ENCODE measurements at regions not wholly inside any gene's neighbourhood (a gene's known extent, or its start where the extent isn't known, plus 50 kb on each side); places are given as distances from the start of the nearest gene placed in this dataset.

DNA sequence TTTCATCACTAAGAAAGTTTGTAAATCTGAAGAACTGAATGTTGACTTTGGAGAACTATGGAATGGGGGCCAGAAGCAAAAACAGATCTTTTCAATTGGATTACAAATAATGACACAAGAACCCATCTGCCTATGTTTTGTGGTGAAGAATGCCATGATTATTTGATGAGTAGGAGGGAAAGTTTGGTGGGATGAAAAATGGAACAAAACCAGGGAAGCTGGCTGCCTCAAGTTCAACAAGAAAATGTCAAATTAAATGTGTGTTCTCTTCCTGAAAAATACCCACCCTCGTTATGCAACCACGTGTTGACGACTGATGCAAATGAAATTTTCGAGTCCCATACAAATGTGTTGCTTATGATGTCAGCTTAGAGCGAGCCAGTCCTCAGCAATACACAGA lies 208.5 kb downstream of the GPR37 start:
- TF ChIP-seq CTCF (CRISPR knock-in tag; IDR thresholded peaks at IDR 0.05) (no peak), ETV6 (CRISPR knock-in tag; conservative IDR thresholded peaks at IDR 0.05) (no peak), NBN (conservative IDR thresholded peaks at IDR 0.05) (no peak), ESRRA (CRISPR knock-in tag; IDR thresholded peaks at IDR 0.05; ENCODE audit: low read depth) (no peak), PATZ1 (CRISPR knock-in tag; IDR thresholded peaks at IDR 0.05) (no peak)
